NCI-H345 (cell line): ENCODE measurements at regions not wholly inside any gene's neighbourhood (a gene's known extent, or its start where the extent isn't known, plus 50 kb on each side); places are given as distances from the start of the nearest gene placed in this dataset.

Experiments used
- DNase-seq: peaks from one replicate; lab custom pipeline; 2025; lab: John Stamatoyannopoulos, UW

DNA sequence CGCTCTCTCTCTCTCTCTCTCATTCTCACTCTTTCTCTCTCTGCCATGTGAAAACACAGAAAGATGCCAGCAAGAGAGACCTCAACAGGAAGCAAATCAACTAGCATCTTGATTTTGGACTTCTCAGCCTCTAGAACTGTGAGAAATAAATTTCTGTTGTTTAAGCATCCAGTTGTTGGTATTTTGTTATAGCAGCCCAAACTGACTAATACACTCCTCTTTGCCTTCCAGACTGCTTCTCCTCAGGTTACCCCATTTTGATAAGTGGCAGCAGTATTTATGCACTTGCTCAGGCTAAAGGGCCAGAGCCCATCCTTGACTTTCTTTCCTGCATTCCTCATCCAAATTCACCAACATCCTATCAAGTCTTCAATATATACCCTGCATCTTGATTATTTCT is 76.6 kb upstream of the NANOGP8 start:
- DNase-seq, result no peak

DNA sequence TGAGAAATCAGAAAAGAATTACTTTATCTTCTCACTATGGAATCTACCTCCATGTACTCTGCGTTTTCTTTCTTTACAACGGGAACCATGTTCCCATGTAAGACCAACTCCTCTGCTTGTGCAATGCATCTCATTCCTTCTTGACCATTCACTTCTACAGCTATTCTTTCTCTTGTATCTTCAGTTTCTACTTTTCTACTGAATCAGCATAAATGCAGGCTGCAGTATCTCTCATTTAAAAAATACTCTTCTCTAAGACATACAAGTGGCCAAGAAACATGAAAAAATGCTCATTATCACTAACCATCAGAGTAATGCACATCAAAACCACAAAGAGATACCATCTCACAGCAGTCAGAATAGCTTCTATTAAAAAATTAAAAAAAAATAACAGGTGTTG is 74.1 kb upstream of the NANOGP8 start:
- no peak for DNase-seq

DNA sequence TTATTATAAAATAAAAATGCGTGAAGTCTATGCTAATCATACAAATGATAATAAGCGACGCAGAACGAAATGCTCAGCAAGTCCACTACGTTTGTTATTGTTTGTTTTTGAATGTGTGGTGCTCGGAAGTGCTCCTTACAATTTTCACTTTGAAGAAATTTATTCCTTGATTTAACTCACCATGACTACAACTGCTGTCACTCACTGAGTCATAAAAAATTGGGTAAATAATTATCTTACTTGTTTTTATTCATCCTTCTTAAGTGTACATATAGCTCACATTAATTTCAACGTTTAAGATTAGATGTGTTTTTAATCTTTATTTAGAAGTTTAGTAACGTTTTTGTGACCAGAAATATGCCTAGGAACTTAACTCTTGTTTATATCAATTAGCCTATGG is 66.7 kb upstream of the NANOGP8 start:
- no peak for DNase-seq

DNA sequence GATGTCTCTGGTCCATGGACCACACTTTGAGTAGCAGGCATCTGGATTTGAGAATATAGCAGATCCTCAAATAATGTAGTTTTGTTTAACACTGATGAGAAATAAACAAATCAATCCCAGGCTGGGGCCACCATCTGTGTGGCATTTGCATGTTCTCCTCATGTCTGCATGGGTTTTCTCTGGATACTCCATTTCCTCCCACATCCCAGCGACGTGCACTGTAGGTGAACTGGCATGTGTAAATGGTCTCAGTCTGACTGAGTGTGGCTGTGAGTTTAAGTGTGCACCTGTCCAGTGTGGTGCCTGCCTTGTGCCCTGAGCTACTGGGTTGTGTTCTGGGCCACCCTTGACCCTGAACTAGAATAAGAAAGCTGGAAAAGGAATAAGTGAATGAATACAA is 66.3 kb upstream of the NANOGP8 start:
- DNase-seq, result no peak

DNA sequence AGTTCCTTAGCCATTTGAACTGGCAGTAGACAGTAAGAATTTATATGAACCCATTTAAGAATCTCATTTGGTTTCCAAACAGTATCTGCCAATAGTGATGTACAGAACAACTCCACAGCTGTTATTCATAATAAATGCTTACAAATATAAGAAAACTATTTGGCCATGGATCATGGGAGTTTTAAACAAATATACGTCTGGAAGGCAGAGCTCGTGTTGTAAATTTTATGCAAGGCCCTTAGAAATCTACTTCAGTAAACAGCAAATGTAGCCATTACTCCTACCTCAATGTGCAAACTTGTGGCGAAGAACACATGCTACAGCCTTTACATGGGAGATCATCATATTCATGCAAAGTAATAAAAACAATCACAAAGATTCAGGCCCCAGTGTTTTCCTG is 65.3 kb upstream of the NANOGP8 start:
- no peak for DNase-seq

DNA sequence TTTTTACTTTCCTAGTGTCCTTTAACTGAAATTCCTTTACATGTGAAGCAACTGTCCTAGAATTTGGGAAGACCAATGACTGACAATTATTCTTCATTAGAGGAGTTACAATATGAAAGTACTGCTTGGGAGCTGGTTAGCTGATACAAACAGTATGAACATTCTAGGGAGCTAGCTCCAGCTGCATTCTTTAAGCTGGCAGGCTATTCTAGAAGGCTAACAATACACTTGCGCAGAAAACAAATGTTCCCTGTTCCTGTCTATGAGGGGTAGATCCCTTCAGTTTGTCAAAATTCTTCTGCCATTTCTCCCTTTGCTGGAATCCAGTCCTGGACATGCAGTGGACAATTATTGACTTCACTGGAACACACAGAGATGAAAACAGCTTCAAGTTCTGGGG is 60.2 kb upstream of the NANOGP8 start:
- DNase-seq, result no peak

DNA sequence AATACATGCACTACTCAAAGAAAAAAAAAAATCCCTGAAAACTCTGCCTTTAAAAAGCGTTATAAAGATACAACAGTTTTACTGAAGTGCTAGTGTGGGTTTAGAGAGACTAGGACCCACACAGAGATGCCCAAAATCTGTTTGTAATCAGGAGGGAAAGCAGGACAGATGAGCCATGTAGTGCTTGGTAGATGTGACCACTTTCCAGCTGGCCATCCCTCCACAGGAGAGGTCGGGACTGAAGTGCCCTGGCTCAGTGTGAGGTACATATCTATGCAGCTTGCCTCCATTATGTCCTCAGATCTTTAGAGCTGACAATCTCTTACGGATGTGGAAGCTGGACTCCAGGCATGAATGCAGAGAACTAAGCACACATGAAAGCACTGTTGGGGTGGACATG is 57.5 kb upstream of the NANOGP8 start:
- DNase-seq, result no peak

DNA sequence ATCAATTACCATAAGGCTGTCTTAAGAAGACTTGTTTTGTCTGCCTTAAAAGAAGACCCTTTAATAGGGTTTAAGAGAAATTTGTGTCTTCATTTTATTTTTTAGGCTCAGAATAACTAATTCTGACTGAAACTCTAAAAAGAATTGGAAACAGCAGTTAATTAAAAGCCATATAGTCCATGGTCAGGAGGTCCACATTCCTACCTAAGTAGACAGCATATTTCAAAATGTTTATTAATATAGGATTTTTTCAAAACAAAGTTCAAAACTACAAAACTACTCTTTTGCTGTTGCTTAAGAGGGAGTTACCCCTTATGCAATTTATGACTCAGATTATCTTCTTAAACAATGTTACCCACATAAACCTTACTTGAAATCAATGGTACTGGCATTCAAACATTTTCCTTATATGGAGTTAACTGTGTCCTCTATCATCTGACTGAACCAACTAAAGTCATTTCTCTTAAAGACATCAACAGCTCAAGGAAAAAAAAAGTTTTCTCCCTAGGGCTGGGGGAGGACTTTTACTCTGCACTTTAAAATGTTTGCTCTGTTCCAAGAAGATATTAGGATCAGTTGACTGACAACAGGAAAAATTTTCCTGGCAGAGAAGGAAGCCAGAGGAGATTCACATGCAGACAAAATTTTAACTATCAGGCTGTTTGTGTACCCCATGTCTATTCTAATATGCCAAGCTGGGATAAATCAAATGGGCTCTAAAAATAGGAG is 56.8 kb upstream of the NANOGP8 start:
- DNase-seq, result no peak

DNA sequence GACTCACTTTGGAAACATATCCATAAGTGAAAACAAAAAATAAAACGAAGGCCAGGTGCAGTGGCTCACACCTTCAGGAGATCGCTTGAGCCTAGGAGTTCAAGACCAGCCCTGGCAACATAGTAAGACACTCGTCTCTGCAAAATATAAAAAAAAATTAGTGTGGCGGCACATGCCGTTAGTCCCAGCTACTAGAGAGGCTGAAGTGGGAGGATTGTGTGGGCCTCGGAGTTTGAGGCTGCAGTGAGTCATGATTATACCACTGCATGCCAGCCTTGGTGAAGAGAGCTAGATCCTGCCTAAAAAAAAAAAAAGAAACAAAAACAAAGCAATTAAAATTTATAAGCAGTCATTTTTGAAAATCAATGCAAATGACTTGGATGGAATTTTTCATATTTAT is 54.7 kb upstream of the NANOGP8 start:
- DNase-seq, result no peak

DNA sequence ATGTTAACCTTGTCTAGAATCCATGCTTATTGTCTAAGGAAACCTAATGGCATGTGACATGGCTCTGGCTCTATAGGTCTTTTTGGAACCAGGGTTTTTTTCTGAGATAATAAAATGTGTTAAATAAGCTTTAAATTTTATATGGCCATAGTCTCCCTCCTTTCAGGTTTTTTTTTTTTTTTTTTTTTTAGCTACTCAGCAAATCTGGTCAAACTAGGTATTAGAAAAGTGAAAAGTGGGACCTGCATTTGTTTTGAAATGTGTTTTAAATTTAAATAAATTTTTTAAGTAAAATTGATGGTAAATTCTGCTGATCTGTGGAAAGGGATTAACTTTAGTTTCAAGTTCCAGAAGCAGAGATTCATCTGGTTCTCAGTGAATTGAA is 52.1 kb upstream of the NANOGP8 start:
- DNase-seq, result no peak

DNA sequence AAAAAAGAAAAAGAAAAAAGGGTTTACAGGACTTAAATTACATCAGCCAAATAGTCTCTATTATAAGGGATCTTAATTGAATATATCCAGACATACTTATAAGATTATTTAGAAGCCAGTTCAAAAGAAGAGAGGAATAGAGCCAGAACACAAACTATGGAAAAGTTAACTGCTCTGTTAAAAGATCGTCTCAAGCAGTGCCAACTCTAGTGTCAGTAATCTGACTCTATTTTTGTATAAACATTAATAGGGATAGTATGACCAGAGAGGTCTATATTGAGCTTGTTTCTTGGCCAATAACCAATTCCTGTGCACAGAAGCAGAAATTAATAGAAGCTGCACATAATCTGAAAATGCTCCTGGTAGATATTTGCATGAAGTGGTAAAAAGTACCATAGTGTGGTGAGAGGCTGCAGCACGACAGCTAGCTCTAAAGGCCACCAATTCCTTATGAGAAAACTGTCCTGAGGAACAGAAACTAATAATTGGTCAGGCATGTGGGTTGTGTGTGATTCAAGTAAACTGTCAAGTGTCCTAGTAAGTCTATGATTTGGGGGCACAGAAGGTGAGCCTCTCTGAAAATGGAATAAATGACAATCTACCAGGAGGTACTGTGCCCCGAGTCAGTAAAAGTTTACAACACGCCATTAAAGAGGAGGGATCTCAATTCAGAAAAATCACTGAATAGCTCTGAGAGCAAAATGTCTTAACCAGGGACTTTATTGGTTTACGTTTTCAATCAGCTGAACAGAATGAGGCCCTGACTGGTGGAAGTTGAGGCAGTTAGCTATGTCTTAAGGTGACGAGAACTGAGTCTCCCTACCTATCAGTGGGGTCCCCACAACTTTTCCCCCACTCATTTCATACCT is 51.5 kb upstream of the NANOGP8 start:
- DNase-seq, result no peak
